IMR-90 (cell line): ENCODE measurements at regions not wholly inside any gene's neighbourhood (a gene's known extent, or its start where the extent isn't known, plus 50 kb on each side); places are given as distances from the start of the nearest gene placed in this dataset.

Experiments
- ATAC-seq: fragments of 200-7000 bp; cut with Tn5 transposase; 2 replicates; pipeline ENCODE4 v1.9.1; 2020; ENCODE audit warnings: low read depth, mild to moderate bottlenecking, moderate library complexity
- BruUV-seq: library from RNA; stranded (reverse); fragments of 400-500 nt; replicated peaks from 2 replicates; lab custom pipeline; 2021; lab: Mats Ljungman, UMichigan
- CTCF ChIA-PET: fragments of 300-600 bp; formaldehyde crosslinking; extraction: SDS; loops from one replicate; lab custom pipeline; 2021; ENCODE audit warnings: antibody characterized with exemption; lab: Yijun Ruan, JAX
- POLR2A ChIA-PET: fragments of 300-600 bp; sonication (Branson Sonifier 250); formaldehyde crosslinking; loops from one replicate; lab custom pipeline; 2022; ENCODE audit warnings: antibody characterized with exemption; ENCODE audit not compliant: unreplicated experiment; lab: Charles Lee
- DNase-seq: peaks from one replicate; pipeline ENCODE4 v3.0.0; 2013
- H2AFZ ChIP-seq: replicated peaks from 2 replicates; pipeline ENCODE3; 2013; ENCODE audit warnings: low read length, mild to moderate bottlenecking; ENCODE audit not compliant: poor library complexity
- H2AK5ac ChIP-seq: 2 replicates; pipeline ENCODE4 v1.6.1; 2013; ENCODE audit warnings: low read depth, low read length, inconsistent platforms
- H2AK9ac ChIP-seq: replicated peaks from 2 replicates; pipeline ENCODE3; 2013; ENCODE audit warnings: mild to moderate bottlenecking, low read depth, low read length, moderate library complexity; ENCODE audit not compliant: poor library complexity
- H2BK120ac ChIP-seq: 2 replicates; pipeline ENCODE4 v1.6.1; 2013; ENCODE audit warnings: low read depth, low read length, inconsistent platforms
- H2BK15ac ChIP-seq: 3 replicates; pipeline ENCODE4 v1.6.1; 2013; ENCODE audit warnings: low read depth, low read length, inconsistent platforms
- H2BK20ac ChIP-seq: 2 replicates; pipeline ENCODE4 v1.6.1; 2013; ENCODE audit warnings: low read depth, mild to moderate bottlenecking, inconsistent platforms, low read length, moderate library complexity
- H2BK5ac ChIP-seq: 2 replicates; pipeline ENCODE4 v1.6.1; 2013; ENCODE audit warnings: mild to moderate bottlenecking, low read depth, low read length, inconsistent platforms; ENCODE audit not compliant: poor library complexity, severe bottlenecking
- H3K14ac ChIP-seq: replicated peaks from 2 replicates; pipeline ENCODE4 v1.6.1; 2013; ENCODE audit warnings: low read depth, low read length, inconsistent platforms
- H3K18ac ChIP-seq: 2 replicates; pipeline ENCODE4 v1.6.1; 2013; ENCODE audit warnings: low read depth, low read length, control low read depth
- H3K23ac ChIP-seq: 2 replicates; pipeline ENCODE4 v1.6.1; 2013; ENCODE audit warnings: low read depth, low read length, inconsistent platforms
- H3K27ac ChIP-seq: 2 replicates; pipeline ENCODE4 v1.5.1; 2013; ENCODE audit warnings: mild to moderate bottlenecking, control low read depth, low read length; ENCODE audit not compliant: insufficient read depth
- H3K27me3 ChIP-seq: 2 replicates; pipeline ENCODE4 v1.6.1; 2013; ENCODE audit warnings: low read length; ENCODE audit not compliant: control insufficient read depth, insufficient read depth
- H3K36me3 ChIP-seq: 2 replicates; pipeline ENCODE4 v1.6.1; 2013; ENCODE audit warnings: low read length, mixed read lengths; ENCODE audit not compliant: control insufficient read depth, insufficient read depth
- H3K4ac ChIP-seq: 2 replicates; pipeline ENCODE4 v1.6.1; 2013; ENCODE audit warnings: low read depth, low read length, inconsistent platforms
- H3K4me1 ChIP-seq: 2 replicates; pipeline ENCODE4 v1.6.1; 2013; ENCODE audit warnings: low read length, mixed read lengths; ENCODE audit not compliant: control insufficient read depth, insufficient read depth
- H3K4me2 ChIP-seq: 2 replicates; pipeline ENCODE4 v1.6.1; 2013; ENCODE audit warnings: low read depth, mild to moderate bottlenecking, control low read depth, low read length, moderate library complexity
- H3K4me3 ChIP-seq: 2 replicates; pipeline ENCODE4 v1.5.1; 2013; ENCODE audit warnings: low read depth, mild to moderate bottlenecking, control low read depth, low read length, moderate library complexity; ENCODE audit not compliant: insufficient read depth
- H3K56ac ChIP-seq: 2 replicates; pipeline ENCODE4 v1.6.1; 2013; ENCODE audit warnings: low read length, inconsistent platforms; ENCODE audit not compliant: insufficient read depth; ENCODE audit errors: extremely low read depth
- H3K79me1 ChIP-seq, 2 experiments: 2 replicates each; pipeline ENCODE4 v1.6.1; 2013; ENCODE audit warnings: low read length in 2 of 2, inconsistent platforms in 1 of 2, low read depth in 1 of 2
- H3K9ac ChIP-seq: 2 replicates; pipeline ENCODE4 v1.6.1; 2013; ENCODE audit warnings: low read depth, low read length, control low read depth
- H3K9me1 ChIP-seq: 2 replicates; pipeline ENCODE4 v1.6.1; 2013; ENCODE audit warnings: low read length, inconsistent platforms; ENCODE audit not compliant: insufficient read depth
- H3K9me3 ChIP-seq: 2 replicates; pipeline ENCODE4 v1.6.1; 2013; ENCODE audit warnings: low read length; ENCODE audit not compliant: control insufficient read depth, insufficient read depth
- H4K20me1 ChIP-seq: 2 replicates; pipeline ENCODE4 v1.6.1; 2013; ENCODE audit warnings: low read length, inconsistent platforms; ENCODE audit not compliant: insufficient read depth
- H4K5ac ChIP-seq: 2 replicates; pipeline ENCODE4 v1.6.1; 2013; ENCODE audit warnings: mild to moderate bottlenecking, low read depth, low read length, control low read depth
- H4K8ac ChIP-seq, 2 experiments: 2 replicates each; pipeline ENCODE4 v1.6.1; 2013; ENCODE audit warnings: low read depth in 2 of 2, low read length in 2 of 2, control low read depth in 1 of 2, inconsistent platforms in 1 of 2
- H4K91ac ChIP-seq: 2 replicates; pipeline ENCODE4 v1.6.1; 2013; ENCODE audit warnings: low read depth, low read length, inconsistent platforms; ENCODE audit not compliant: insufficient read depth
- BHLHE40 ChIP-seq: fragments of 150-350 bp; IDR thresholded peaks from 2 replicates; pipeline ENCODE4 v1.6.1; 2016; ENCODE audit warnings: mild to moderate bottlenecking, low read depth, low read length
- CEBPB ChIP-seq: IDR thresholded peaks from 2 replicates; pipeline ENCODE4 v1.6.1; 2012; ENCODE audit warnings: low read depth, low read length, improper control_type of control experiment
- CHD1 ChIP-seq: IDR thresholded peaks from 2 replicates; pipeline ENCODE4 v1.6.1; 2012; ENCODE audit warnings: low read depth, low read length, improper control_type of control experiment
- FOS ChIP-seq: fragments of 150-350 bp; IDR thresholded peaks from 2 replicates; pipeline ENCODE4 v1.6.1; 2016; ENCODE audit warnings: low read depth, low read length
- MAFK ChIP-seq: IDR thresholded peaks from 2 replicates; pipeline ENCODE4 v1.6.1; 2012; ENCODE audit warnings: low read depth, low read length, improper control_type of control experiment
- MAZ ChIP-seq: IDR thresholded peaks from 2 replicates; pipeline ENCODE4 v1.6.1; 2012; ENCODE audit warnings: low read depth, mild to moderate bottlenecking, low read length, improper control_type of control experiment, moderate library complexity, borderline replicate concordance
- MXI1 ChIP-seq: IDR thresholded peaks from 2 replicates; pipeline ENCODE4 v1.6.1; 2012; ENCODE audit warnings: low read depth, mild to moderate bottlenecking, low read length, moderate library complexity, borderline replicate concordance
- NFE2L2 ChIP-seq: fragments of 150-350 bp; IDR thresholded peaks from 2 replicates; pipeline ENCODE4 v1.6.1; 2016; ENCODE audit warnings: low read depth, mild to moderate bottlenecking, low read length
- POLR2A ChIP-seq: IDR thresholded peaks from 2 replicates; pipeline ENCODE4 v1.6.1; 2012; ENCODE audit warnings: mild to moderate bottlenecking, low read depth, low read length
- RAD21 ChIP-seq: IDR thresholded peaks from 2 replicates; pipeline ENCODE4 v1.6.1; 2012; ENCODE audit warnings: low read length, improper control_type of control experiment
- RCOR1 ChIP-seq: IDR thresholded peaks from 2 replicates; pipeline ENCODE4 v1.6.1; 2012; ENCODE audit warnings: mild to moderate bottlenecking, low read length, improper control_type of control experiment; ENCODE audit not compliant: insufficient replicate concordance
- RFX5 ChIP-seq: IDR thresholded peaks from 2 replicates; pipeline ENCODE4 v1.8.0; 2012; ENCODE audit warnings: low read depth, mild to moderate bottlenecking, low read length, moderate library complexity
- SMC3 ChIP-seq: fragments of 150-350 bp; IDR thresholded peaks from 2 replicates; pipeline ENCODE4 v1.6.1; 2016; ENCODE audit warnings: low read depth, mild to moderate bottlenecking, antibody characterized with exemption, low read length, moderate library complexity
- USF2 ChIP-seq: fragments of 150-350 bp; IDR thresholded peaks from 2 replicates; pipeline ENCODE4 v1.6.1; 2017; ENCODE audit warnings: mild to moderate bottlenecking, antibody characterized with exemption, low read length, low read depth
- WGBS, 2 experiments: methylation state at CpG; one replicate each; pipeline versions ENCODE4 v1.1.5 to v1.1.7; 2013; ENCODE audit warnings: missing lambda C conversion rate in 2 of 2; ENCODE audit not compliant: insufficient read length in 1 of 2; ENCODE audit errors: extremely low coverage in 2 of 2; 5-methylcytosine and 5-hydroxymethylcytosine counted together
- dilution Hi-C: fragments of 300-500 bp; cut with HindIII; formaldehyde crosslinking; loops from one replicate; pipeline ENCODE4 v1.14.3; 2018; ENCODE audit warnings: low sequenced_read_pairs; ENCODE audit not compliant: unreplicated experiment
- in situ Hi-C: fragments of 300-500 bp; cut with MboI; formaldehyde crosslinking; loops from 3 replicates; pipeline ENCODE4 v1.14.3; 2019; ENCODE audit warnings: low sequenced_read_pairs, inconsistent platforms, mixed read lengths
- intact Hi-C: fragments of 100-400 bp; cut with micrococcal nuclease; formaldehyde crosslinking; loops from 2 replicates; pipeline ENCODE4 v1.10.0; 2022
- TF ChIP-seq, protein P1 (sequence below): fragments of 150-350 bp; IDR thresholded peaks from 2 replicates; pipeline ENCODE4 v1.6.1; 2016; ENCODE audit warnings: low read depth, mild to moderate bottlenecking, low read length, moderate library complexity, borderline replicate concordance
- TF ChIP-seq, protein P2 (sequence below): conservative IDR thresholded peaks from 2 replicates; pipeline ENCODE4 v1.5.1; 2012; ENCODE audit warnings: mild to moderate bottlenecking, low read depth, low read length, improper control_type of control experiment

DNA sequence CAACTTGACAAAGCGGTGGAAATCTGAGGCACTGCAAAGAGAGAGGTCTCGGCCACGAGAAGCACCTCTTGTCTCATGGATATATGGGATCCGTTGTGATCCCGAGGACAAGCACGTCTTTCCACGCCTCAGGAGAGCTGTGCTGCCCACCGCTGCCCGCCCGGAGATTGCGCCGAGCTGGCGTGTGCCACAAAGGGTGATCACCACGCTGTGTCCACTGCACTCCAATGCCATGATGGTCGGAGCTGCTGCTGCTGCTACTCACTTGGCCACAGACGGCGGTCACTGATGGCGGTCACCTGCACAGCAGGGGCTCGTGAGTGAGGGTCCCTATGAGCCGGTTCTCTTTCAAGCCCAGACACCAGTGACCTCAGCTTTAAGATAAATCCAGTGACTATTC is 51.1 kb downstream of the SHANK2 start:
- no peak overlapping the region for H2AK9ac ChIP-seq
- H3K4ac ChIP-seq, result no peak overlapping the region
- dilution Hi-C loops, result no loop called here
- in situ Hi-C loops, result no loop called here
- intact Hi-C loops, result no loop called here
- H3K9me3 ChIP-seq, result no peaks in the 10 kb centered on the region
- no peaks in the 10 kb centered on the region for H3K27me3 ChIP-seq
- H4K8ac ChIP-seq, result no peak overlapping the region
- H3K27ac ChIP-seq, result no peak overlapping the region
- no peak overlapping the region for H2BK120ac ChIP-seq
- H3K36me3 ChIP-seq, result peaks cover 5% of the 10 kb centered on the region; the same call in 1 of the 2 replicates
- no peak for DNase-seq
- no peak overlapping the region for H3K56ac ChIP-seq
- no peak overlapping the region for H3K9ac ChIP-seq
- no peaks in the 10 kb centered on the region; a peak in 2 of 4 replicates for H3K79me1 ChIP-seq
- H3K4me1 ChIP-seq, result peaks cover 9% of the 10 kb centered on the region
- no peak overlapping the region for H3K4me3 ChIP-seq
- ChIA-PET CTCF (no interaction called here), POLR2A (no interaction called here)
- no peaks in the 10 kb centered on the region for H3K9me1 ChIP-seq
- H3K4me2 ChIP-seq, result no peak overlapping the region
- no peak overlapping the region for H2AK5ac ChIP-seq
- no peaks in the 10 kb centered on the region; the same call in 1 of the 2 replicates for H4K20me1 ChIP-seq
- H2BK20ac ChIP-seq, result no peak overlapping the region
- no peak overlapping the region for H2AFZ ChIP-seq
- no peak overlapping the region for H3K14ac ChIP-seq
- TF ChIP-seq RAD21 (no peak), MAFK (no peak), CEBPB (no peak), POLR2A (no peak), SMC3 (no peak), FOS (no peak), BHLHE40 (no peak), CHD1 (no peak), MXI1 (no peak), USF2 (no peak), MAZ (no peak), RCOR1 (no peak), NFE2L2 (no peak), RFX5 (no peak)
- TF ChIP-seq, protein P1, sequence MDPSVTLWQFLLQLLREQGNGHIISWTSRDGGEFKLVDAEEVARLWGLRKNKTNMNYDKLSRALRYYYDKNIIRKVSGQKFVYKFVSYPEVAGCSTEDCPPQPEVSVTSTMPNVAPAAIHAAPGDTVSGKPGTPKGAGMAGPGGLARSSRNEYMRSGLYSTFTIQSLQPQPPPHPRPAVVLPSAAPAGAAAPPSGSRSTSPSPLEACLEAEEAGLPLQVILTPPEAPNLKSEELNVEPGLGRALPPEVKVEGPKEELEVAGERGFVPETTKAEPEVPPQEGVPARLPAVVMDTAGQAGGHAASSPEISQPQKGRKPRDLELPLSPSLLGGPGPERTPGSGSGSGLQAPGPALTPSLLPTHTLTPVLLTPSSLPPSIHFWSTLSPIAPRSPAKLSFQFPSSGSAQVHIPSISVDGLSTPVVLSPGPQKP, result no peak
- TF ChIP-seq, protein P2, sequence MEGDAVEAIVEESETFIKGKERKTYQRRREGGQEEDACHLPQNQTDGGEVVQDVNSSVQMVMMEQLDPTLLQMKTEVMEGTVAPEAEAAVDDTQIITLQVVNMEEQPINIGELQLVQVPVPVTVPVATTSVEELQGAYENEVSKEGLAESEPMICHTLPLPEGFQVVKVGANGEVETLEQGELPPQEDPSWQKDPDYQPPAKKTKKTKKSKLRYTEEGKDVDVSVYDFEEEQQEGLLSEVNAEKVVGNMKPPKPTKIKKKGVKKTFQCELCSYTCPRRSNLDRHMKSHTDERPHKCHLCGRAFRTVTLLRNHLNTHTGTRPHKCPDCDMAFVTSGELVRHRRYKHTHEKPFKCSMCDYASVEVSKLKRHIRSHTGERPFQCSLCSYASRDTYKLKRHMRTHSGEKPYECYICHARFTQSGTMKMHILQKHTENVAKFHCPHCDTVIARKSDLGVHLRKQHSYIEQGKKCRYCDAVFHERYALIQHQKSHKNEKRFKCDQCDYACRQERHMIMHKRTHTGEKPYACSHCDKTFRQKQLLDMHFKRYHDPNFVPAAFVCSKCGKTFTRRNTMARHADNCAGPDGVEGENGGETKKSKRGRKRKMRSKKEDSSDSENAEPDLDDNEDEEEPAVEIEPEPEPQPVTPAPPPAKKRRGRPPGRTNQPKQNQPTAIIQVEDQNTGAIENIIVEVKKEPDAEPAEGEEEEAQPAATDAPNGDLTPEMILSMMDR, result no peak
- H4K91ac ChIP-seq, result no peak overlapping the region
- BruUV-seq, result no TSS peak
- H4K5ac ChIP-seq, result no peak overlapping the region
- 89% methylated on average over 13 of the region's 20 CpGs; no CpG with 5 or more reads in 1 of the 2 experiments for WGBS, 2 experiments
- no peak overlapping the region for H2BK15ac ChIP-seq
- H3K23ac ChIP-seq, result no peak overlapping the region
- H3K18ac ChIP-seq, result no peak overlapping the region
- no peak for ATAC-seq
- no peak overlapping the region for H2BK5ac ChIP-seq
